ENCODE measurements at regions not wholly inside any gene's neighbourhood (a gene's known extent, or its start where the extent isn't known, plus 50 kb on each side); places are given as distances from the start of the nearest gene placed in this dataset.

DNA sequence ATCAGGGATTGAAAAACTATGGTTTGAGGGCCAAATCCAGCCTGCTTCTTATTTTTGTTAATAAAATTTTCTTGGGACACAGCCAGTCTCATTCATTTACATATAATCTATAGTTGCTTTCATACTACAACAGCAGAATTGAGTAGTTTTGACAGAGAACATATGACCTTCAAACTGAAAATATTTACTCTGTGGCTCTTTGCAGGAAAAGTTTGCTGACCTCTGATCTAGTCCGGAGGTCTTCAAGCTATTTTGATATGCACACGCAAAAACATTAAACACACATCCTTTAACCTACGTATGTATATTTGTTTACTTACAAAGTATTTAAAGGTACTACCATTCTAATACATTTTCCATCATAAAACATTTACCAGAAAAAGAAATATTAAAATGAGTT lies 76.5 kb upstream of the LARGE1 start:
- H3K9me3 ChIP-seq (ENCODE audit: control insufficient read depth, low read length), result peaks cover 18% of the 10 kb centered on the region
- Mint-ChIP-seq H3K27ac (no peak overlapping the region), H3K9me3 (peaks cover 42% of the 10 kb centered on the region), H3K27me3 (ENCODE audit: insufficient read depth) (peaks cover 1% of the 10 kb centered on the region), H3K4me3 (no peak overlapping the region), H3K4me1 (peaks cover 1% of the 10 kb centered on the region), H3K36me3 (ENCODE audit: low read depth) (no peaks in the 10 kb centered on the region)
- no peak overlapping the region for H3K27ac ChIP-seq (ENCODE audit: low read depth, low read length)
- TF ChIP-seq, protein P1, sequence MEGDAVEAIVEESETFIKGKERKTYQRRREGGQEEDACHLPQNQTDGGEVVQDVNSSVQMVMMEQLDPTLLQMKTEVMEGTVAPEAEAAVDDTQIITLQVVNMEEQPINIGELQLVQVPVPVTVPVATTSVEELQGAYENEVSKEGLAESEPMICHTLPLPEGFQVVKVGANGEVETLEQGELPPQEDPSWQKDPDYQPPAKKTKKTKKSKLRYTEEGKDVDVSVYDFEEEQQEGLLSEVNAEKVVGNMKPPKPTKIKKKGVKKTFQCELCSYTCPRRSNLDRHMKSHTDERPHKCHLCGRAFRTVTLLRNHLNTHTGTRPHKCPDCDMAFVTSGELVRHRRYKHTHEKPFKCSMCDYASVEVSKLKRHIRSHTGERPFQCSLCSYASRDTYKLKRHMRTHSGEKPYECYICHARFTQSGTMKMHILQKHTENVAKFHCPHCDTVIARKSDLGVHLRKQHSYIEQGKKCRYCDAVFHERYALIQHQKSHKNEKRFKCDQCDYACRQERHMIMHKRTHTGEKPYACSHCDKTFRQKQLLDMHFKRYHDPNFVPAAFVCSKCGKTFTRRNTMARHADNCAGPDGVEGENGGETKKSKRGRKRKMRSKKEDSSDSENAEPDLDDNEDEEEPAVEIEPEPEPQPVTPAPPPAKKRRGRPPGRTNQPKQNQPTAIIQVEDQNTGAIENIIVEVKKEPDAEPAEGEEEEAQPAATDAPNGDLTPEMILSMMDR (conservative IDR thresholded peaks at IDR 0.05), result no peak
- H3K9ac ChIP-seq (ENCODE audit: extremely low read depth, low read length, poor library complexity, severe bottlenecking), result no peak overlapping the region
- no peak for DNase-seq
- H3K27me3 ChIP-seq (ENCODE audit: control insufficient read depth, insufficient read depth, low read length, poor library complexity, severe bottlenecking), result no peaks in the 10 kb centered on the region
- WGBS, 2 experiments (ENCODE audit: insufficient coverage in 1 of 2, insufficient read length in 1 of 2), result 100% methylated on average over 3 of the region's 3 CpGs; no CpG with 5 or more reads in 1 of the 2 experiments
- no peak overlapping the region for H3K4me3 ChIP-seq (ENCODE audit: low read length)
- H3K4me1 ChIP-seq (ENCODE audit: control insufficient read depth, insufficient read depth, low read length), result no peaks in the 10 kb centered on the region
- no peaks in the 10 kb centered on the region for H3K36me3 ChIP-seq (ENCODE audit: control insufficient read depth, insufficient read depth, low read length)

DNA sequence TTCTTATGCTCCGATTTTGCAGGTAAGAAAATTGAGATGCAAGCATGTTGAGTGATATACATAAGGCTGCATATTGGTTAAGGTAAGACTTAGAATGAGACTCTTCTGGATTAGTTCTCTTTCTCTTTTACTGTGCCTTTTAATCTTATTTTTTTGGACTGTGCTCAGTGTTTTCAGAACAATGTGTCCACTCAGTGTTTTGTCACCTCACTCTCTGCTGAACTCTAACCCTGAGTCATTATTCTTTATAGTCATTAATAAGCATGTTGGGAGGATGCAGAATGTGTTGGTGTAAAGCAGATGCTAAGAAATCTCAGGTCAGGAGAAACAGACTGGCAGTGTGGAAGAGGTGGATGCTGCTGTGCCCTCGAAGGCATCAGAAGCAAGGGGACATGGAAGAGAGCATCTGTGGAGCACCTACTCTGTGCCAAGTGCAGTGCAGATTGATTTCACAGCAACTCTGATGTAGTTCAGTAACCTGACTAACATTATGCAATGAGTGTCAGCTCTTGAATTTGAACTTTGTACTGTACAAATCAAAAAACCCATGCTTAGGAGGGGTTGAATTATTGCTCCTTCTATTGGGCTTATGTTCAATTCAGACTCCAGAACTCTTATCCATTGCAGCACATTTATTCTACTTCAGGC lies 80.7 kb upstream of the LARGE1 start:
- H3K27me3 ChIP-seq (ENCODE audit: control insufficient read depth, insufficient read depth, low read length, poor library complexity, severe bottlenecking), result no peaks in the 10 kb centered on the region
- H3K27ac Mint-ChIP-seq, result no peak overlapping the region
- peaks cover 73% of the 10 kb centered on the region for H3K9me3 Mint-ChIP-seq
- peaks cover 4% of the 10 kb centered on the region for H3K36me3 Mint-ChIP-seq (ENCODE audit: low read depth)
- peaks cover 33% of the 10 kb centered on the region for H3K9me3 ChIP-seq (ENCODE audit: control insufficient read depth, low read length)
- DNase-seq, result no peak
- H3K9ac ChIP-seq (ENCODE audit: extremely low read depth, low read length, poor library complexity, severe bottlenecking), result no peak overlapping the region
- H3K4me3 Mint-ChIP-seq, result no peak overlapping the region
- H3K27me3 Mint-ChIP-seq (ENCODE audit: insufficient read depth), result peaks cover 2% of the 10 kb centered on the region
- no peak overlapping the region for H3K4me3 ChIP-seq (ENCODE audit: low read length)
- 94 to 100% methylated on average over 1 of the region's 2 CpGs for WGBS, 2 experiments (ENCODE audit: insufficient coverage in 1 of 2, insufficient read length in 1 of 2)
- no peaks in the 10 kb centered on the region for H3K36me3 ChIP-seq (ENCODE audit: control insufficient read depth, insufficient read depth, low read length)
- no peaks in the 10 kb centered on the region for H3K4me1 ChIP-seq (ENCODE audit: control insufficient read depth, insufficient read depth, low read length)
- H3K27ac ChIP-seq (ENCODE audit: low read depth, low read length), result no peak overlapping the region
- TF ChIP-seq, protein P1 (conservative IDR thresholded peaks at IDR 0.05), result no peak
- H3K4me1 Mint-ChIP-seq, result no peaks in the 10 kb centered on the region

DNA sequence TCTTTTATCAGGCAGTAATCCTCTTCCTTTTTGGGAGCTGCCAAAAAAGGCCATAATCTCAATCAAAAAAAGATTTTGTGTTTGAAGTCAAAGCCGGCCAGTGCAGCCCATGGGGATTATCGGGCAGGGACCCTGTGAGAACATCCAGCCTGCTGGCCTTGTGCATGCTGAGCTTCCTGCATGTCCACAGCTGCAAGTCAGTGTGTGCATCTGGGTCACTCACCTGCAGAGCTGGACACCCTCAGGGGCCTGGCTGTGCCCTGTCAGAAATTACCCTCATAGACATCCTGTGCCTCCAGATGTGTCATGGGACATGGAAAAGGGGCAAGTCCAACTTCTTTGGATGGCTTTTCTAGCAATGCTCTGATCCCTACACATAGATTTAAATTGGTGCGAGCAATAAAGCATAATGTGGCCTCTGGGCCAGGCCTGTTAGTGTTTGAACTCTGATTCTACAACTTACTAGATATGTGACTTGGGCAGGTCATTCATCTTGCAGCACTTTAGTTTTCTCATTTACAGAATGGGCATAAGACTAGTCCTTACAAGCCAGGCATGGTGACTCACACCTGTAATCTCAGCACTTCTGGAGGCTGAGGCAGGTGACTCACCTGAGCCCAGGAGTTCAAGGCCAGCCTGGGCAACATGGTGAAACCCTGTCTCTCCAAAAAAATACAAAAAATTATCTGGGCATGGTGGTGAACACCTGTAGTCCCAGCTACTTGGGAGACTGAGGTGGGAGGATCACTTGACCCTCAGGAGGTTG lies 81.6 kb upstream of the LARGE1 start:
- Mint-ChIP-seq H3K36me3 (ENCODE audit: low read depth) (peaks cover 4% of the 10 kb centered on the region), H3K4me3 (no peak overlapping the region), H3K9me3 (peaks cover 81% of the 10 kb centered on the region), H3K27me3 (ENCODE audit: insufficient read depth) (peaks cover 2% of the 10 kb centered on the region), H3K27ac (no peak overlapping the region), H3K4me1 (no peaks in the 10 kb centered on the region)
- DNase-seq, result no peak
- H3K36me3 ChIP-seq (ENCODE audit: control insufficient read depth, insufficient read depth, low read length), result no peaks in the 10 kb centered on the region
- H3K9me3 ChIP-seq (ENCODE audit: control insufficient read depth, low read length), result peaks cover 35% of the 10 kb centered on the region
- H3K4me3 ChIP-seq (ENCODE audit: low read length), result no peak overlapping the region
- H3K4me1 ChIP-seq (ENCODE audit: control insufficient read depth, insufficient read depth, low read length), result no peaks in the 10 kb centered on the region
- H3K27ac ChIP-seq (ENCODE audit: low read depth, low read length), result no peak overlapping the region
- WGBS, 2 experiments (ENCODE audit: insufficient coverage in 1 of 2, insufficient read length in 1 of 2), result 62 to 100% methylated on average over 2 to 3 of the region's 3 CpGs
- TF ChIP-seq, protein P1 (conservative IDR thresholded peaks at IDR 0.05), result no peak
- no peak overlapping the region for H3K9ac ChIP-seq (ENCODE audit: extremely low read depth, low read length, poor library complexity, severe bottlenecking)
- no peaks in the 10 kb centered on the region for H3K27me3 ChIP-seq (ENCODE audit: control insufficient read depth, insufficient read depth, low read length, poor library complexity, severe bottlenecking)
